Naive thymus-derived CD4-positive, alpha-beta T cell (primary cell): ENCODE measurements at regions not wholly inside any gene's neighbourhood (a gene's known extent, or its start where the extent isn't known, plus 50 kb on each side); places are given as distances from the start of the nearest gene placed in this dataset.
A peak's percentile ranks its signal among the peaks of the same experiment; 100 is the strongest.

Experiments
- ATAC-seq: fragments of 150-1000 bp; cut with Tn5 transposase; 2 replicates; pipeline ENCODE4 v1.10.0; 2021; ENCODE audit warnings: mild to moderate bottlenecking, moderate library complexity
- CTCF ChIA-PET: fragments of 350-600 bp; sonication (Branson Sonifier 250); formaldehyde crosslinking; loops from one replicate; lab custom pipeline; 2021; ENCODE audit warnings: antibody characterized with exemption; lab: Charles Lee
- POLR2A ChIA-PET: fragments of 350-600 bp; sonication (Branson Sonifier 250); formaldehyde crosslinking; loops from one replicate; lab custom pipeline; 2021; ENCODE audit warnings: antibody characterized with exemption, inconsistent platforms; lab: Charles Lee
- DNase-seq, 9 donors: peaks; one replicate each; pipeline versions ENCODE4 v3.0.0 to v3.0.0-alpha.2; 2020 to 2022; ENCODE audit warnings: mixed read lengths in 1 of 9
- H3K27ac ChIP-seq: one replicate; pipeline ENCODE4 v1.7.0; 2013; ENCODE audit warnings: mild to moderate bottlenecking, low read depth, low read length, moderate library complexity
- H3K27me3 ChIP-seq, 2 donors: one replicate each; pipeline ENCODE4 v1.7.0; 2013; ENCODE audit warnings: low read length in 2 of 2, mild to moderate bottlenecking in 2 of 2, moderate library complexity in 2 of 2; ENCODE audit not compliant: control insufficient read depth in 2 of 2, insufficient read depth in 2 of 2
- H3K36me3 ChIP-seq, 3 experiments: 1 replicate in 2 of 3; 2 replicates in 1 of 3; pipeline ENCODE4 v1.7.0; 2013; ENCODE audit warnings: low read length in 3 of 3, mild to moderate bottlenecking in 3 of 3, moderate library complexity in 1 of 3; ENCODE audit not compliant: insufficient read depth in 3 of 3, control insufficient read depth in 2 of 3
- H3K4me1 ChIP-seq, 2 donors: one replicate each; pipeline ENCODE4 v1.7.0; 2013; ENCODE audit warnings: low read length in 2 of 2, mild to moderate bottlenecking in 2 of 2, moderate library complexity in 1 of 2; ENCODE audit not compliant: control insufficient read depth in 2 of 2, insufficient read depth in 2 of 2
- H3K4me3 ChIP-seq: 2 replicates; pipeline ENCODE4 v1.7.0; 2013; ENCODE audit warnings: mild to moderate bottlenecking, low read length
- H3K9me3 ChIP-seq, 3 experiments: 1 replicate in 2 of 3; 2 replicates in 1 of 3; pipeline ENCODE4 v1.7.0; 2013; ENCODE audit warnings: low read length in 3 of 3; ENCODE audit not compliant: control insufficient read depth in 2 of 3
- H3K27ac Mint-ChIP-seq, 9 donors: one replicate each; pipeline ENCODE4 v1.8.0; 2020 to 2022; ENCODE audit warnings: mixed read lengths in 9 of 9, mild to moderate bottlenecking in 8 of 9, moderate library complexity in 5 of 9, inconsistent platforms in 2 of 9
- H3K27me3 Mint-ChIP-seq, 5 donors: one replicate each; pipeline ENCODE4 v1.8.0; 2021 to 2022; ENCODE audit warnings: mixed read lengths in 5 of 5, mild to moderate bottlenecking in 1 of 5
- H3K36me3 Mint-ChIP-seq, 5 donors: one replicate each; pipeline ENCODE4 v1.8.0; 2020 to 2022; ENCODE audit warnings: mixed read lengths in 5 of 5, mild to moderate bottlenecking in 3 of 5, inconsistent platforms in 1 of 5
- H3K4me1 Mint-ChIP-seq, 7 donors: one replicate each; pipeline ENCODE4 v1.8.0; 2020 to 2022; ENCODE audit warnings: mixed read lengths in 7 of 7, mild to moderate bottlenecking in 3 of 7, inconsistent platforms in 1 of 7
- H3K4me3 Mint-ChIP-seq, 10 donors: one replicate each; pipeline ENCODE4 v1.8.0; 2020 to 2022; ENCODE audit warnings: mild to moderate bottlenecking in 10 of 10, mixed read lengths in 10 of 10, moderate library complexity in 6 of 10, inconsistent platforms in 2 of 10
- H3K9me3 Mint-ChIP-seq, 11 donors: one replicate each; pipeline ENCODE4 v1.8.0; 2020 to 2022; ENCODE audit warnings: mixed read lengths in 11 of 11, mild to moderate bottlenecking in 4 of 11, inconsistent platforms in 1 of 11, moderate library complexity in 1 of 11
- intact Hi-C, 2 donors: fragments of 100-400 bp; cut with micrococcal nuclease; formaldehyde crosslinking; loops; one replicate each; pipeline ENCODE4 v1.15.1; 2023

DNA sequence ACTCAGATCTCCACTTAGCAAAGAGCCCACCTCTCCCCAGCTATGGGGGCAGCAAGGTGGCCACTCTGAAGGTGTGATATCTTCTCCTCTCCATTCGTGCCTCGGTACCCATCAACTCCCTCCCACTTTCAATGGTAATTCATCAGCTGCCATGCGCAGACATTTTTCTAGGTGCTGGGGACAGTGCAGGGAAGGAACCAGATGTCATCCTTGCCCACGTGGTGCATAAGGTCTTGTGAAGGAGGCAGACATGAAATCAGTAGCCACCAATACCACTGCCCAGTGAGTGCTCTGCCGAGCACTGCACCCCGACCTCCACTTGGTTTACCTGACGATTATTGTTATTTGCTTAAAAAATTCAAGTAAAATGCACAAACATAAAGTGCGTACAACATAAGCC lies 76.3 kb upstream of the CSF3R start:
- Mint-ChIP-seq H3K27ac (no peak overlapping the region), H3K9me3 (no peaks in the 10 kb centered on the region), H3K4me3 (no peak overlapping the region), H3K27me3 (peaks cover 5 to 17% (median 13%) of the 10 kb centered on the region in 5 donors), H3K36me3 (no peaks in the 10 kb centered on the region), H3K4me1 (no peaks in the 10 kb centered on the region)
- ChIA-PET CTCF (no interaction called here), POLR2A (no interaction called here)
- intact Hi-C loops = loop anchor here in 1 of 2 donors (10.0 kb wide), 1 partner anchor 876 kb away; no protein-coding TSS in a partner anchor
- no peak overlapping the region for H3K27ac ChIP-seq
- H3K36me3 ChIP-seq = no peaks in the 10 kb centered on the region
- ATAC-seq = no peak
- H3K27me3 ChIP-seq = no peaks in the 10 kb centered on the region
- H3K4me3 ChIP-seq = no peak overlapping the region
- H3K4me1 ChIP-seq = no peaks in the 10 kb centered on the region
- no peak for DNase-seq
- no peaks in the 10 kb centered on the region for H3K9me3 ChIP-seq

DNA sequence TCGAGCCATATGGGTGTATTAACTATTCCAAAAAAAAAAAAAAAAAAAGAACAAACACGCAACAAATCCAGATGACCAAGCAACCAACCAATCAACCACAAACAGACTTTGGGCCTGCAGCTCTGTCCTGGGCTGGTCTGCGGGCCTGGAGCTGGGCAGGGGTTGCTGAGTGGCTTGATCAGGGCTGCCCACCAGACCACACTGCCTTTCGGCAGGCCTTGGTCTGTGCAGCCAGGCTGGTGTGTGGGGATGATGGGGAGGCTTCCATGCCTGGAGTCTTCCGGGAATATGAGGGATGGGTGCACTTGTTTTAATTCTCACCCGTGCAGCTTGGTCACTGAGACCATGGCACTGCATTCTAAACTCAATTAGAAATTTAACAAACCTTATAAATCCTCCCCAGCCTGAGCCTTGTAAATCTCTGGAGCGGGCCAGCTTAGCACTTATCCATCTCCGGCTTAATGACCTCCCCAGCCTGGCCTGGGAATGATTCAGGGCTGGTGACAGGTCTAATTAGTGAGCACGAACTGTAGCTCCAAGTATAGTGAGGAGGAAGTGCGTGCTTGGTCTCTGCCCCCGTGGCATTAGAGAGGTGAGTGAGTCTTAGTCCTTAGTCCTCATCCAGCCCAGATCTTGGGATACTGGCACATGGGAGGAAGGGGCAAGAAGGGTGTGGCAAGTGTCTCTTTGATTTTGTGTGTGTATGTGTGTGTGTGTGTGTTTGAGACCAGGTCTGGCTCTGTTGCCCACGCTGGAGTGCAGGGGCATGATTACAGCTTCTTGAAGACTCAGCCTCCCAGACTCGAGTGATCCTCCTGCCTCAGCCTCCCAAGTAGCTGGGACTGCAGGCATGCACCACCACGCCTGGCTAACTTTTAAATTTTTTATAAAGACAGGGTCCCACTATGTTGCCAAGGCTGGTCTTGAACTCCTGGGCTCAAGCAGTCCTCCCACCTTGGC lies 74.6 kb upstream of the CSF3R start:
- peaks cover 22 to 34% (median 29%) of the 10 kb centered on the region in 5 donors for H3K27me3 Mint-ChIP-seq
- Histone ChIP-seq H3K27me3 (peaks cover 0 to 3% of the 10 kb centered on the region in 2 donors), H3K4me3 (no peak overlapping the region), H3K36me3 (no peaks in the 10 kb centered on the region), H3K27ac (no peak overlapping the region), H3K4me1 (no peaks in the 10 kb centered on the region), H3K9me3 (no peaks in the 10 kb centered on the region)
- ATAC-seq (no peak), DNase-seq (no peak)
- no peak overlapping the region for H3K27ac Mint-ChIP-seq
- no peaks in the 10 kb centered on the region for H3K36me3 Mint-ChIP-seq
- H3K4me3 Mint-ChIP-seq = no peak overlapping the region
- ChIA-PET POLR2A (no interaction called here), CTCF (no interaction called here)
- intact Hi-C loops = loop anchor here in 1 of 2 donors (10.0 kb wide), 1 partner anchor 877 kb away; no protein-coding TSS in a partner anchor
- H3K9me3 Mint-ChIP-seq = peaks cover 0 to 1% (median 0%) of the 10 kb centered on the region in 11 donors
- no peaks in the 10 kb centered on the region for H3K4me1 Mint-ChIP-seq

DNA sequence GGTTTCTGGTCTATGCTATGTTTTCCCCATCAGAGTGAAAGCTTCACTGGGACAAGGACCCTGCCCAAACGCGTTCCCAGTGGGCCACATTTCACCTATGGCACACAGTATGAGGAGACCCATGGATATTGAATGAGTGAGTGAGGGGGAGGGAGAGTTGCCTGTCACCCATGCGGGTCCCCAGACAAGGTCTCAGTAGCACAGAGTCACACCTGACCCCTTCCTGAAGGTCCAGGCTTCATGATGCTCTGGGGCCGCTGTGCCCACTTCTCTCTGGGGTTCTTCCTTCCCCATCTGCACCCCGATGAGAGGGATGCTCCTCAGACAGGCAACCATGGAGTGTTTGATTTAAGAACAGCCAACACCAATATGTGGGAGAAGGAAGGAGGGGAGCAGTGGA lies 72.3 kb upstream of the CSF3R start:
- peaks cover 0 to 1% (median 0%) of the 10 kb centered on the region in 11 donors for H3K9me3 Mint-ChIP-seq
- H3K4me3 Mint-ChIP-seq = no peak overlapping the region
- no peaks in the 10 kb centered on the region for H3K36me3 Mint-ChIP-seq
- no peak overlapping the region for H3K27ac Mint-ChIP-seq
- no peaks in the 10 kb centered on the region for H3K9me3 ChIP-seq
- H3K27me3 ChIP-seq = peaks cover 0 to 3% of the 10 kb centered on the region in 2 donors
- POLR2A ChIA-PET = no interaction called here
- H3K27ac ChIP-seq = no peak overlapping the region
- intact Hi-C loops = loop anchor here in 1 of 2 donors (10.0 kb wide), 1 partner anchor 880 kb away; no protein-coding TSS in a partner anchor
- H3K27me3 Mint-ChIP-seq = peaks cover 37 to 52% (median 41%) of the 10 kb centered on the region in 5 donors
- ATAC-seq = no peak
- H3K4me3 ChIP-seq = no peak overlapping the region
- DNase-seq = no peak
- no peaks in the 10 kb centered on the region for H3K36me3 ChIP-seq
- CTCF ChIA-PET = no interaction called here
- no peaks in the 10 kb centered on the region for H3K4me1 ChIP-seq
- H3K4me1 Mint-ChIP-seq = peaks cover 0 to 2% (median 0%) of the 10 kb centered on the region in 7 donors

DNA sequence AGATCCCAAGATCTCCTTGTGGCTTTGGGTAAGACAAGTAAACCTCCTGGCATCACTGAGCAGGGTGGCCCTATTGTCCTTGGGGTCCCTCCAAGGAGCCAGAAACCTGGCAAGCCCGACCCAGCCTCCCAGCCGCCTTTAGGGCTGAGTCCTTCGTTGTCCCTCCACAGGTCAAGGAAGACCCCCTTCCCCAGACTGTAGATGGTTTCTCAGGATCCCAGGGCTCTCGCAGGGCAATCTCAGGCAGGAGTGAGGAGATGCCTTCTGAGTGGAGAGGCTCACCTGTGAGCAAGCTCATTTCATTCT lies 71.6 kb upstream of the CSF3R start:
- Mint-ChIP-seq H3K27ac (no peak overlapping the region), H3K36me3 (no peaks in the 10 kb centered on the region), H3K27me3 (peaks cover 41 to 59% (median 43%) of the 10 kb centered on the region in 5 donors), H3K9me3 (peaks cover 0 to 1% (median 0%) of the 10 kb centered on the region in 11 donors), H3K4me3 (no peak overlapping the region), H3K4me1 (peaks cover 0 to 2% (median 0%) of the 10 kb centered on the region in 7 donors)
- intact Hi-C loops = loop anchor here in 1 of 2 donors (10.0 kb wide), 1 partner anchor 881 kb away; no protein-coding TSS in a partner anchor
- Histone ChIP-seq H3K27ac (no peak overlapping the region), H3K4me3 (no peak overlapping the region), H3K4me1 (no peaks in the 10 kb centered on the region), H3K9me3 (no peaks in the 10 kb centered on the region), H3K36me3 (no peaks in the 10 kb centered on the region), H3K27me3 (peaks cover 0 to 3% of the 10 kb centered on the region in 2 donors)
- DNase-seq (no peak), ATAC-seq (no peak)
- ChIA-PET CTCF (interaction anchor here (0.7 kb wide), 1 partner anchor 43 kb away, joined by 3 read pairs; no protein-coding TSS in a partner anchor), POLR2A (no interaction called here)

DNA sequence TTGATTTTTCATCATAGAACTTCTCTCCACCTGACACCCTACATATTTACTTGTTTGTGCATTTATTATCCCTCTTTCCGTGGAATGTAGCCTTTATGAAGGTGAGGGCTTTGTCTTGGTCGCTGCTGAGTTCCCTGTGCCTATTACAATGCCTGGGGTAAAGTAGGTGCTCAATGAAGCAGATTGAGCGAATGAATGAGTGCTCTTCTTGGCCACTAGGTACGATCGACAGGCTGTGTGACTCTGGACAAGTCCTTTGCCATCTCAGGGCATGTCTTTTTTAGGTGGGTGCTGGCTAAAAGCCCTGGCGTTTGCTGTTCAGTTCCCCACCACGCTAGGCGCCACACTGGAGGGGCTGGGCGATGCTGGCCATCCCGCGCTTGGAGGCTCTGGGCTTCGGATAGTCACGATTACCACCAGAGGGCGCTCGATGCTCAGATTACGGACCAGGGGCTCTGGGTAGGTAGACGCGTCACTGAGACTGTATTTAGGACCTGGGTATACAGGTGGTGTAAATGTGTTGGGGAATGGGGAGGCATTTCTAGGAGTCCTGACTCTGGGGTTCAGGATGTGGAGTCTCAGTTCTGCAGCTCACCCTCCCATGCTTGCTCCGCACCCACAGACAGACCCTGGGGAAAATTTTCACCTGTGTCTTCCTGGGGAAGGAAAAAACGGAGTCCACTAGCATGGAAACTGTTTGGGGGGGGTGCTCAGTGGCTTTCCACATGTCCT lies 71.0 kb upstream of the CSF3R start:
- Histone ChIP-seq H3K27me3 (peaks cover 0 to 3% of the 10 kb centered on the region in 2 donors), H3K4me1 (no peaks in the 10 kb centered on the region), H3K36me3 (no peaks in the 10 kb centered on the region), H3K4me3 (no peak overlapping the region), H3K9me3 (no peaks in the 10 kb centered on the region), H3K27ac (no peak overlapping the region)
- POLR2A ChIA-PET = no interaction called here
- Mint-ChIP-seq H3K9me3 (peaks cover 0 to 1% (median 0%) of the 10 kb centered on the region in 11 donors), H3K4me1 (peaks cover 0 to 2% (median 0%) of the 10 kb centered on the region in 7 donors), H3K27ac (no peak overlapping the region), H3K4me3 (no peak overlapping the region), H3K36me3 (no peaks in the 10 kb centered on the region), H3K27me3 (peaks cover 41 to 61% (median 43%) of the 10 kb centered on the region in 5 donors)
- DNase-seq (peak; percentile 12 to 59 (median 41)), ATAC-seq (peak; percentile 75)
- intact Hi-C loops = loop anchor here in 1 of 2 donors (10.0 kb wide), 1 partner anchor 881 kb away; no protein-coding TSS in a partner anchor
- CTCF ChIA-PET = interaction anchor here (0.5 to 0.7 kb wide), 2 partner anchors 18 to 43 kb away, joined by 3 read pairs; no protein-coding TSS in a partner anchor

DNA sequence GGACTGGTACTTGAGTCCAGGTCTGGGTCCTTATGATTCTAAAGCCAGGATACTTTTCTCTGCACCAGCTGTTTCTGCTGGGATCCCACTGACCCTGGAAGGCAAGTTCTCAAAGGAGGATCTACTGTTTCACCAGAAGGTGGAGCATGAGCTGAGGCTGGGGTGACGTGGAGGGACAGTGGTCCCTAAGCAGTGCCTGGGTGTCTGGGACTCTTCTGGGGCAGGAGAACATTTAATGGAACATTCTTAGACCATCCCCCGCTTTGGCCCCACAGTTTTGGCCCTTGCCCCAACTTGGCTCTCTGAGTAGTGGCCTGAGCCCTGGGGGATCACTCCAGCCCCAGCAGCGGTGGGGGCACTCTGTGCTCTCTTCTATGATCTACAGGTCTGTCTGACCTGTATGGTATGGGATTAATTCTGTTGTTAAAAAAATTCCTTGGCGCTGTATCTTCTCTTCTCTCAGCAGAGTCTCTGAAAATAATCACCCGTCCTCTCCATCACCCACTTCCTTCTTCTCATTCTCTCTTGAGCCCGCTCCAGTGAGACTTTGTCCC lies 60.3 kb upstream of the CSF3R start:
- Mint-ChIP-seq H3K9me3 (peaks cover 0 to 3% (median 0%) of the 10 kb centered on the region in 11 donors), H3K27me3 (peaks cover 10 to 41% (median 27%) of the 10 kb centered on the region in 5 donors), H3K4me3 (no peak overlapping the region), H3K36me3 (no peaks in the 10 kb centered on the region), H3K27ac (no peak overlapping the region), H3K4me1 (no peaks in the 10 kb centered on the region)
- POLR2A ChIA-PET = interaction anchor here (0.6 kb wide), 1 partner anchor 17 kb away, joined by 3 read pairs; no protein-coding TSS in a partner anchor
- intact Hi-C loops = no loop called here
- CTCF ChIA-PET = no interaction called here
- Histone ChIP-seq H3K4me3 (no peak overlapping the region), H3K36me3 (no peaks in the 10 kb centered on the region), H3K27ac (no peak overlapping the region), H3K27me3 (peaks cover 0 to 3% of the 10 kb centered on the region in 2 donors), H3K4me1 (no peaks in the 10 kb centered on the region), H3K9me3 (no peaks in the 10 kb centered on the region)
- DNase-seq (no peak), ATAC-seq (no peak)
